ENCODE measurements at regions not wholly inside any gene's neighbourhood (a gene's known extent, or its start where the extent isn't known, plus 50 kb on each side); places are given as distances from the start of the nearest gene placed in this dataset.

- no peak for TF ChIP-seq EZH2 (optimal IDR thresholded peaks at IDR 0.05; ENCODE audit: low read depth, low read length)
- no peak for TF ChIP-seq CTCF (IDR thresholded peaks at IDR 0.05; ENCODE audit: low read length)
These were observed 106.6 kb upstream of the ZBTB40 start for GRCh38 chr1:22344851-22345560.

All from MM.1S (cell line).